ENCODE measurements at regions not wholly inside any gene's neighbourhood (a gene's known extent, or its start where the extent isn't known, plus 50 kb on each side); places are given as distances from the start of the nearest gene placed in this dataset.

DNA sequence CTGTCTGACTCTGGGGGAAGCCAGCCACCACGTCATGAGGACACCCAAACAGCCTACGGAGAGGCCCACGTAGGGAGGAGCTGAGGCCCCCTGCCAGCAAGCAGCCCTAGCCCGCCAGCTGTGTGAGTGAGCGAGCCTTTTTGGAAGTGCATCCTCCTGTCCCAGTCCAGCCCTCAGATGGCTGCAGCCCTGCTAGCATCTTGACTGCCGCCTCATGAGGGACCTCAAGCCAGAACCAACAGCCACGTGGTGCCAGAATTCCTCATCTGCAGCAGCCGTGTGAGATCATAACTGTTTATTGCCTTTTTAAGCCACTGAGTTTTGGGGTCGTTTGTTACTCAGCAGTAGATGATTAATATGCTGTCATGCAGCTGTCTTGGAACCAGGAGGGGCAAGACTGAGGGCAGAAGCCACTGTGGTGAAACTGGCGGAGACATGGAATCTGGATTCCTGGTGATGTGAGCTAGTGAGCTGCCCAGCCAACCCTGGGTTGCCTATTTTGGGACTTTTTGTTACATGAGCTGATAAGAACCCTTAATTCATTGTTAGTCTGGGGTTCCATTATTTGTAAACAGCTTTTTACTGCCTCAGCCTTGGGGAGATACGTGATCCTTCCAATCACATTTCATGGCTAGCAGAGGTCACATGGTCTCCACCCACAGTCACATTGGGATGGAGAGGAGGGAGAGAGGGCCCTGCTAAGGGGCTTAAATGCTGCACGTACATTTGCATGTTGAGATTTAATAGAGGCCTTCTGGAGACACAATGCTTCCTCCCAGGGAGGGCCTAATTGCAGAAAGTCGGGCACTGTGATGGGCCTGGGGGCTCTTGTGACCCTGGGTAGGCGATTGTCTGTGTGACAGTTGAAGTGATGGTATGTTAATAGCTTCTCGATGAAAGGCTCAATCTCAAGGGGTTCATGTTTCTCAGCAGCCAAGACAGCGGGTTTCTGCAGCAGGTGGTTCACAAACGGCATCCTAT, 73.8 kb downstream of the RPLP1 start:
- TF ChIP-seq CTCF (IDR thresholded peaks at IDR 0.05) = no peak
- TF ChIP-seq POLR2A (IDR thresholded peaks at IDR 0.05) = no peak

Data from vagina (tissue), 2 donors.